Activated CD8-positive, alpha-beta memory T cell treated with anti-CD3 and anti-CD28 coated beads, Interleukin-2, amount 10 ng/mL, durations not matched to agents 7 days and 5 days (primary cell): ENCODE measurements at regions not wholly inside any gene's neighbourhood (a gene's known extent, or its start where the extent isn't known, plus 50 kb on each side); places are given as distances from the start of the nearest gene placed in this dataset.

ENCODE experiments used
- ATAC-seq: fragments of 150-1000 bp; cut with Tn5 transposase; one replicate; pipeline ENCODE4 v1.10.0; 2021; ENCODE audit warnings: moderate library complexity
- CTCF ChIA-PET: fragments of 350-600 bp; sonication (Branson Sonifier 250); formaldehyde crosslinking; loops from one replicate; lab custom pipeline; 2021; ENCODE audit warnings: antibody characterized with exemption; lab: Charles Lee
- DNase-seq: peaks from one replicate; pipeline ENCODE4 v3.0.0-alpha.2; 2020
- H3K27ac Mint-ChIP-seq: one replicate; pipeline ENCODE4 v1.8.0; 2021; ENCODE audit warnings: mild to moderate bottlenecking, mixed read lengths
- H3K27me3 Mint-ChIP-seq: one replicate; pipeline ENCODE4 v1.8.0; 2021; ENCODE audit warnings: mixed read lengths
- H3K36me3 Mint-ChIP-seq: one replicate; pipeline ENCODE4 v1.8.0; 2021; ENCODE audit warnings: mild to moderate bottlenecking, mixed read lengths
- H3K4me1 Mint-ChIP-seq: one replicate; pipeline ENCODE4 v1.8.0; 2021; ENCODE audit warnings: mixed read lengths
- H3K4me3 Mint-ChIP-seq: one replicate; pipeline ENCODE4 v1.8.0; 2021; ENCODE audit warnings: mild to moderate bottlenecking, moderate library complexity, mixed read lengths
- H3K9me3 Mint-ChIP-seq: one replicate; pipeline ENCODE4 v1.8.0; 2022; ENCODE audit warnings: low read depth, mixed read lengths

DNA sequence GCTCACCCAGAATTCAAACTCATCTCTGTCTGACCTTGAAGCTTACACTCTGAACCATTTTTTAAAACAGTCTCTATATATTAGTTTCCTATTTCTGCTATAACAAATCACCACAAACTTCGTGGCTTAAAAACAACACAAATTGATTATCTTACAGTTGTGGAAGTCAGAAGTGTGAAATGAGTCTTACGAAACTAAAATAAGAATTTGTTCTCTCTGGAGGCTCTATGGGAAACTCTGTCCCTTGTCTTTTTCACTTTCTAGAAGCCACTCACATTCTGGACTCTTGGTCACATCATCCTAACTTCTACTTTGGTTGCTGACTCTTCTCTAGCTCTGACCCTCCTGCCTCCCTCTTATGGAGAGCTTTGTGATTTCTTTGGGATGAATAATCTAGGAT lies 429.3 kb upstream of the THBS1 start:
- Mint-ChIP-seq H3K36me3 (no peaks in the 10 kb centered on the region), H3K4me3 (no peak overlapping the region), H3K9me3 (no peaks in the 10 kb centered on the region), H3K27me3 (peaks cover 43% of the 10 kb centered on the region), H3K4me1 (no peaks in the 10 kb centered on the region), H3K27ac (no peak overlapping the region)
- ATAC-seq (no peak), DNase-seq (no peak)
- CTCF ChIA-PET, result no interaction called here

DNA sequence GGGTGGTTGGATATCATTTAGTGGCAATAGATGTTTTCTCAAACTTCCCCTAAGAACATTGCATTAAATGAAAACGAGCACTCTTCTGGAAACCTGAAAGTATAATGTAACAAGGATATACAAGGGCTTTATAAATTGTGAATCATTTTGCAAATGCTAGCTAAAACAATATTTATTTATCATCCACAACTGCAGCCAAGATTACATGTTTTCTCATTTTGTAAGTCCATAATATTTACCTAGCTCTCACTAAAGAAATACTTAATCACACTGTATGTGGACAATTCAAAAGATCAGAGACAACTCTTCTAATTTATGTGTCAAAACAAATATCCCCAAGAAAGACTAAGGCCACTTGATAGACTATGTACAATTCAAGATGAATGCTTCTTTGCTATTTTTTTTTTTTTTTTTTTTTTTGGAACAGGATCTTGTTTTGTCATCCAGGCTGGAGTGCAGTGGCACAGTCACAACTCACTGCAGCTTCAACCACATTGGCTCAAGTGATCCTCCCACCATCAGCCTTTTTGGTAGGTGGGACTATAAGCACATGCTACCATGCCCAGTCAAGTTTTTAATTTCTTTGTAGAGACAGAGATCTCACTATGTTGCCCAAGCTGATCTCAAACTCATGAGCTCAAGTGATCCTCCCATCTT lies 427.7 kb upstream of the THBS1 start:
- Mint-ChIP-seq H3K4me3 (no peak overlapping the region), H3K4me1 (no peaks in the 10 kb centered on the region), H3K27me3 (peaks cover 46% of the 10 kb centered on the region), H3K36me3 (no peaks in the 10 kb centered on the region), H3K9me3 (no peaks in the 10 kb centered on the region), H3K27ac (no peak overlapping the region)
- no peak for DNase-seq
- ATAC-seq, result no peak
- CTCF ChIA-PET, result no interaction called here

DNA sequence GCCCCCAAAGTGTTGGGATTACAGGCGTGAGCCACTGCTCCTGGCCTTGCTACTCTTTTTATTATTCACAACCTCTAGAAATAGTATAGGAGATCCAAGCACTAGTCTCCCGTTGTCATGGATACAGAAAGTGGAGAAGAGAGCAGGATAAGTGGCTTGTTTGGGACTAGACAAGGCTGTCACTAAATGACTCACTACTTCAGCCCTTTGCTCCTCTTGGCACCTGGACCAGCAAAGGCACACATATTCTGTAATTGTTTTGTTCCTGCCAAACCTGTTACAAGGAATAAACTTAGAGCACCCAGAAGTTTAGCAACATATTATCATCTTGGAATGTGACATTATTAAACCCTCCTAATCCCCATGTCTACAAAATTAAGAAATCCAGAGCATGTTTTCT lies 427.2 kb upstream of the THBS1 start:
- no peaks in the 10 kb centered on the region for H3K36me3 Mint-ChIP-seq
- ATAC-seq (no peak), DNase-seq (no peak)
- peaks cover 43% of the 10 kb centered on the region for H3K27me3 Mint-ChIP-seq
- no peaks in the 10 kb centered on the region for H3K4me1 Mint-ChIP-seq
- H3K4me3 Mint-ChIP-seq, result no peak overlapping the region
- CTCF ChIA-PET, result no interaction called here
- no peak overlapping the region for H3K27ac Mint-ChIP-seq
- no peaks in the 10 kb centered on the region for H3K9me3 Mint-ChIP-seq

DNA sequence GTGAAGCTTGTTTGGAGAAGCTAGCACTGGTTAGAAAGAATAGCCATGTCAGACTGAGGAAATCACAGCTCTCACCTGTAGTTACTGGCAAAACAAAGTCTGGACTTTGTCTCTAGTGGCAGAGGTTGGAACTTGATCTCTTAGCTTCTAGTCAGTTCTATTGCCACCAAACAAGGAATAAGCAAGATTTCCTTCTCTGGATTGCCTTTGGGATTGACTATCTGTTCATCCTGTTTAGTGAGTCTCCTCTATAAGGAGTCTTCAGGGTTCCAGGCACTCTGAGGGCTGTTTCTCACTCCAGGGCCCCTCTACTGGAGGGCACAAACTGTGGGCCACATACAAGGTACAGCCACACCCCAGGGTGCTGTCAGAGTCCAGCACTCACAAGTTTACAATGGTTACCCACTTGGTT lies 426.6 kb upstream of the THBS1 start:
- Mint-ChIP-seq H3K27ac (no peak overlapping the region), H3K36me3 (no peaks in the 10 kb centered on the region), H3K27me3 (peaks cover 38% of the 10 kb centered on the region), H3K4me1 (no peaks in the 10 kb centered on the region), H3K9me3 (no peaks in the 10 kb centered on the region), H3K4me3 (no peak overlapping the region)
- CTCF ChIA-PET, result no interaction called here
- no peak for ATAC-seq
- DNase-seq, result no peak

DNA sequence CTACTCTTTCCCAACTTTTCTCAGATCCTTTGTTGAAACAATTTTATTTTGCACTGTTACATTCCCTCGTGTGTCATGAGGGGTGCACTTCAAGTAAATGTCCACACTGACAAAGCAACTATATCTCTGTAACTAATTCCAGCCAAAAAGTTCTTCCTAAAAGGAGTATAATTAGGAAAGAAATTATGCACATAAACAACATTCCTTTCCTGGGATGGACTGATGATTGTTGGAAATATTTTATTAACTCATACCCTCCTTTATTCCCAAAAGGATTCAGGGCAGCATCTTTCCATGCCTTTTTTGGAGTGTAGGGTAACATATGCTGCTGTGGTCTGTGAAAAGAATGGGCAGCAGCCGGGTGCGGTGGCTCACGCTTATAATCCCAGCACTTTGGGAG lies 426.1 kb upstream of the THBS1 start:
- Mint-ChIP-seq H3K4me3 (no peak overlapping the region), H3K36me3 (no peaks in the 10 kb centered on the region), H3K9me3 (no peaks in the 10 kb centered on the region), H3K27me3 (peaks cover 34% of the 10 kb centered on the region), H3K27ac (no peak overlapping the region), H3K4me1 (no peaks in the 10 kb centered on the region)
- DNase-seq, result no peak
- CTCF ChIA-PET, result interaction anchor here (0.6 kb wide), 1 partner anchor 150 kb away, joined by 3 read pairs; no protein-coding TSS in a partner anchor
- no peak for ATAC-seq

DNA sequence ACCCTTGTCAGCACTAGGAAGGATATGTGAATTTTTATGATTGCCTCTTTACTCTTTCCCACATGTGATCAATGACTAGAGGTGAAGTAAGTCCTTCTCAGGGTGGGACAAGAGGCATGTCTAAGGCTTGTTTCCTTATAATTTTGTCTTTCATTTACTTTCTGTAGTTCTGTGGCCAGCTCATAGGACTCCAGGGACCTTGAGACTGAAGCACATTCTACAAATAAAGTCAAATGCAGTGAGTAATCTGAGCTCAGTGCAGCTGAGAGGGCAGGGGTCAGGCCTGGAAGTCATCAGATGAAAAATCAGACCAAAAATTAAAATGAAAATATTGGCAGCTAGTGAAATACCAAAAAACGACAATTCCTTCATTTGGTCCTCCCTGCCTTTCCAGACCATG lies 424.7 kb upstream of the THBS1 start:
- CTCF ChIA-PET, result no interaction called here
- Mint-ChIP-seq H3K27me3 (peaks cover 33% of the 10 kb centered on the region), H3K4me3 (no peak overlapping the region), H3K27ac (no peak overlapping the region), H3K4me1 (no peaks in the 10 kb centered on the region), H3K36me3 (no peaks in the 10 kb centered on the region), H3K9me3 (no peaks in the 10 kb centered on the region)
- DNase-seq, result no peak
- no peak for ATAC-seq

DNA sequence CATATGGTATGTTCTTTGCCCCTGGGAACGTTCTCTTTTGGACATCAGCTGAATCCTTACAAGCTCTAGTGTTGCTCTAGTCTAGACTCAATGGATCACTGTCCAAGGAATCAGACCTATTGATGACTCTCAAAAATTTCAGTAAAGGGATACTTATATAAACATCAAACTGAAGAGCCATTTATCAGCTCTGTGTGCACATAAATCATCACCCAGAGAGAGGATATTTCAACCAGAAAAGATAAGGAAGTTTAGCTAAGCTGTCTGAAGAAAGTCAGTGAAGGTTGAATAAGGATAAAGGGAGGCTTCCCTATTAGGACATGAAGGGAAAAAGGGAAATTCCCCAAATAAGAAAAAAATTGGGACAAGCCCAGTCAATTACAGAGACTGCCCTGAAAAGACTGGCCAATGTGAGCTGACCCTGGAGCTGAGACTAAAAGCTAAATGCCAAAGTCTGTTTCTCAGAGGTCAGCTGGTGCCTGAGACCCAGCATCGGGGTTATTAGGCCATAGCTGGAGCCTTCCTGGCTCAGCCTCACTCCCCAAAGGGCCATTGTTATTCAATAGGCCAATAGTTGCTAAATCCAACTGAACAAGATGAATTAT lies 424.1 kb upstream of the THBS1 start:
- H3K9me3 Mint-ChIP-seq, result no peaks in the 10 kb centered on the region
- no peak for ATAC-seq
- no peaks in the 10 kb centered on the region for H3K36me3 Mint-ChIP-seq
- no peak overlapping the region for H3K4me3 Mint-ChIP-seq
- no peak overlapping the region for H3K27ac Mint-ChIP-seq
- H3K27me3 Mint-ChIP-seq, result peaks cover 35% of the 10 kb centered on the region
- H3K4me1 Mint-ChIP-seq, result no peaks in the 10 kb centered on the region
- no peak for DNase-seq
- CTCF ChIA-PET, result no interaction called here

DNA sequence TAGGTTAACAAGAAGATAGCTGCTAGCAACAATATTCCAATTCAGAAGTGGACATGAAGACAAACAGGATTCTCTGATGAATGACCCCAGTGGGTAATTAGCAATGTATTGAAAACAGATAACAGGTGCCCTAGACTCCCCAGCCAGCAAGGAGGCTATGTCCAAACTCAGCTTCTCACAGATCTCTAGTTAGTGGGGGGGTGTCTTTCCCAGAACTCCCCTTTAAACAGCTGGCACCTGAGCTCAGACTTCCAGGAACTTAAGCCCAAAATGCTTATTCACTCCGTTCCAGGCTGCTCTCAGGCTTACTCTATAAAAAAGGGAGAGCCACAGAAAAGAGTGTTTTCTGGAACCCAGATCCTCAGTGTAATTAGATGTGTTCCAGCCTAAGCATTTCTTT lies 423.0 kb upstream of the THBS1 start:
- H3K9me3 Mint-ChIP-seq, result no peaks in the 10 kb centered on the region
- DNase-seq, result no peak

DNA sequence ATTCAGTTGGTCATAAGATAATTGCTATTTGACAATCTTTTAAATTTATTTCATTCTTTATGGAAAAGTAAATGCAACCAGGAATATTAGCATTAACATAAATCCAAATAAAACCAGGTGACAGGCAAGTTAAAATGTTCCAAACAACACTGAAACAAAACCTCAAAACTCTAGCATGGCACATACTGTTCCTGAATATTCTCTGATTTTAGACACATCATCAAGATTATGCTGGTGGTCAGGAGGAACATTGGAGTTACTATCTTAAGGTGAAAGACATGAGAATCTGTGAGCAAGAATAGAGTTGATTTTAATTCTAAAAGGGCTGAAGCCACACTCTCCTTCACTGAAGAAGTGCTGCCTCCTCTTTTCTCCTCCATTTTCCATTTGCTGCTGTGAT lies 421.0 kb upstream of the THBS1 start:
- ATAC-seq (no peak), DNase-seq (no peak)
- Mint-ChIP-seq H3K27me3 (peaks cover 49% of the 10 kb centered on the region), H3K4me3 (no peak overlapping the region), H3K27ac (no peak overlapping the region), H3K9me3 (no peaks in the 10 kb centered on the region), H3K4me1 (no peaks in the 10 kb centered on the region), H3K36me3 (peaks cover 2% of the 10 kb centered on the region)
- CTCF ChIA-PET, result no interaction called here

More for the DNA sequence above, 423.0 kb upstream of the THBS1 start:
- CTCF ChIA-PET, result no interaction called here
- Mint-ChIP-seq H3K27me3 (peaks cover 37% of the 10 kb centered on the region), H3K27ac (no peak overlapping the region), H3K36me3 (no peaks in the 10 kb centered on the region), H3K4me3 (no peak overlapping the region), H3K4me1 (no peaks in the 10 kb centered on the region)
- no peak for ATAC-seq

DNA sequence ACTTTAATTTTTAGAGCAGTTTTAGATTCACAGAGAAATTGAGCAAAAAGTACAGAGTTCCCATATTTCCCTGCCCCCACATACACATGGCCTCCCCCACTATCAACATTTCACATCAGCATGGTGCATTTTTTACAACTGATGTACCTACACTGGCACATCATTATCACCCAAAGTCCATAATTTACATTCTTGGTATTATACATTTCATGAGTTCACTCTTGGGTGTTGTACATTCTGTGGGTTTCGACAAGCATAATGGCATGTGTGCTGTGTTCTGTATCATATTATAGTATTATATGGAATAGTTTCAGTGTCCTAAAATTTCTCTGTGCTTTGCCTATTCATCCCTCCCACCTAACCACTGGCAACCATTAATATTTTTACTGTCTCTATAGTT lies 419.8 kb upstream of the THBS1 start:
- Mint-ChIP-seq H3K4me1 (no peaks in the 10 kb centered on the region), H3K27me3 (peaks cover 54% of the 10 kb centered on the region), H3K36me3 (peaks cover 2% of the 10 kb centered on the region), H3K27ac (no peak overlapping the region), H3K4me3 (no peak overlapping the region), H3K9me3 (no peaks in the 10 kb centered on the region)
- no peak for DNase-seq
- no peak for ATAC-seq
- CTCF ChIA-PET, result no interaction called here

DNA sequence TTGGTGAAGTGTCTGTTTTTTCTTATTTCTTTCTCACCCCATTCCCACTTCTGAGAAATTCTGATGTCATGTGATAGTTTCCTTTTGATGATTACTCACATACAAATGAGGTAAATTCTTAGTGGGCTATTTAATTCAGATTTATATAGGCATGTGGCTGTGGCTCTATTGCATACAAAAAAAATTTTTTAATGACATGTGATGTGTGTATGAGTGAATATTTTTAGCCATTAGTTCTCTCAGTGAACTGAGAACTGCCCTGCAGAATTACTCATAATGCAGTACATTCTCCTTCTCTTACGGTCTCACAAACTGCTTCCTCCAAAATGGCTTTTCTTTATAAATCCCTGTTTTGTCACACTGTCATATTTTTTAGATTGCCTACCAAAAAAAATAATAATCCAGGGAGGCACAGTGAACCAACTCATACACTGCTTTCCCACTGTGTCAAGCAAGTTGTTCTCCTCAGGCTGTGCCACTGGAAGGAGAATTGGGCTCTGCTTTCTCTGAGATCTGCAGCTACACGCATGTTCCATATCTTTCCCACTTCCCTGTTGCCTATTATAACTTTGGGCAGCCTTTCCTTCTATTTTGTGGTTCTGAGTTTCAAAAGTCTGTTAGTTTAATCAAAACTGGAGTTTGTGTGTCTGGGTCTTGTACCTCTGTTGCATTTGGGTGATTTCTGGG lies 415.7 kb upstream of the THBS1 start:
- DNase-seq (no peak), ATAC-seq (no peak)
- H3K4me1 Mint-ChIP-seq, result no peaks in the 10 kb centered on the region
- H3K27me3 Mint-ChIP-seq, result peaks cover 77% of the 10 kb centered on the region
- H3K27ac Mint-ChIP-seq, result no peak overlapping the region
- peaks cover 2% of the 10 kb centered on the region for H3K36me3 Mint-ChIP-seq
- no peak overlapping the region for H3K4me3 Mint-ChIP-seq
- H3K9me3 Mint-ChIP-seq, result no peaks in the 10 kb centered on the region
- CTCF ChIA-PET, result no interaction called here

DNA sequence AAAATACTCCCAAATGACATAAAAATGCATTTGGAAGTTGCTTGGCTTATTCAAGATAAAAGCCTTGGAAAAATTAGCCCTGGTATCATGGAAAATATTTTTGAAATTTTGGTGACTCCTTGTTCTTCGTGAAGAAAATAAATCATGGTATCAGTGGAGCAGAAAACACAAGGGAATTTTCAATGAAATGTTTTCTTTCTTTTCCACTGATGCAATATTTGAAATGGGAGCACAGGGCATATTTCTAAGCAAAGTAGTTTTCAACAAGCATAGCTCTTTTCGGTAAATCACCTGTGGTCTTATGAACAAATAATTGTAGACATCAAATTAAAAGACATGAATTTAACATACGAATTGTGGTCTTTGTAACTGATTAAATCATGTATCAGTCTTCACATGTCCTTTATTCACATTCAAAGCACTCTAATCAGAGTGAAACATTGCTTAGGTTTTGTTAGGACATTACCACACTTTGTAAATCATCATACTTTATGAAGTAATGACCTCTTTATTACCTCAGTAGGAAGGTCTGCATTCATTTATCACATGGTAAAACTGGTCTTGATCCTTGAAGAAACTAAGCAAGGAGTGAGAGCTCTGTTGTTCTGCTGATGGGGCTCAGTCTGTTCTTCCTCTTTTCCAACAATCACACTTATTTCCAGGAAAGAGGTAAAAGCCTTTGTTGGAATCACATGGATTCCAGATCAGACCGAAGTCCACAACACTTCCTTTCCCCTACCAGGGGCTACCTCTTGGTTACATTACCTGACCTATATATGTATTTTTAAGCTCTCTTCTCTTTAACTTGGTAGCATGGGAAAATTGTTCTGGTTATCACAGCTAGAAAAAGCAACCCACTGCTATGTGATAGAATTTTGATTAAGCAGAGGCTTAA lies 413.5 kb upstream of the THBS1 start:
- Mint-ChIP-seq H3K9me3 (no peaks in the 10 kb centered on the region), H3K36me3 (peaks cover 2% of the 10 kb centered on the region), H3K4me3 (no peak overlapping the region), H3K27me3 (peaks cover 74% of the 10 kb centered on the region), H3K27ac (no peak overlapping the region), H3K4me1 (peaks cover 2% of the 10 kb centered on the region)
- no peak for ATAC-seq
- no peak for DNase-seq
- CTCF ChIA-PET, result no interaction called here

DNA sequence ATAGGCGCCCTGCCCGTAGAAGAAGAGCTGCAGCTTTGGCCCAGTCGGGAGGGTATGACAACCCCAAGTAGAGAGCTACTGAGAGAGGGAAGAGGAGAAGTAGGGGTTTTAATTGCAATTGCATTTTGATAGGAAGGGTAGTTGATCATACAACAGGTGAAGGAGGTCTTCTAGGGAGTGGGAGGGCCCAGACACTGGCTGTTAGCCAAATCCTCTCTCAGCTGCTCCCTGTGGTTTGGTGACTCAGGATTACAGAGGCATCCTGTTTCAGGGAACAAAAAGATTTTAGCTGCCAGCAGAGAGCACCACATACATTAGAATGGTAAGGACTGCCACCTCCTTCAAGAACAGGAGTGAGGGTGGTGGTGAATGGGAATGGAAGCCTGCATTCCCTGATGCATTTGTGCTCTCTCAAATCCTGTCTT lies 408.9 kb upstream of the THBS1 start:
- H3K9me3 Mint-ChIP-seq, result no peaks in the 10 kb centered on the region
- peaks cover 2% of the 10 kb centered on the region for H3K4me1 Mint-ChIP-seq
- H3K27me3 Mint-ChIP-seq, result peaks cover 38% of the 10 kb centered on the region
- H3K36me3 Mint-ChIP-seq, result no peaks in the 10 kb centered on the region
- no peak overlapping the region for H3K4me3 Mint-ChIP-seq
- no peak overlapping the region for H3K27ac Mint-ChIP-seq
- DNase-seq (no peak), ATAC-seq (no peak)
- CTCF ChIA-PET, result no interaction called here
